BJ (cell line): ENCODE measurements at regions not wholly inside any gene's neighbourhood (a gene's known extent, or its start where the extent isn't known, plus 50 kb on each side); places are given as distances from the start of the nearest gene placed in this dataset.

ENCODE experiments used
- CTCF ChIA-PET: fragments of 350-600 bp; formaldehyde crosslinking; extraction: SDS; loops from one replicate; lab custom pipeline; 2021; ENCODE audit warnings: antibody characterized with exemption, inconsistent platforms; lab: Yijun Ruan, JAX
- POLR2A ChIA-PET: fragments of 300-600 bp; sonication (Branson Sonifier 250); formaldehyde crosslinking; extraction: SDS; loops from one replicate; lab custom pipeline; 2021; ENCODE audit warnings: antibody characterized with exemption; lab: Charles Lee
- DNase-seq: peaks from one replicate; pipeline ENCODE4 v3.0.0-alpha.2; 2011; ENCODE audit warnings: low read depth
- H3K27me3 ChIP-seq: 2 replicates; pipeline ENCODE4 v1.6.0; 2011; ENCODE audit warnings: low read length; ENCODE audit not compliant: control insufficient read depth, insufficient read depth
- H3K36me3 ChIP-seq: 2 replicates; pipeline ENCODE4 v1.5.1; 2011; ENCODE audit warnings: low read length; ENCODE audit not compliant: control insufficient read depth, insufficient read depth
- H3K4me3 ChIP-seq: 2 replicates; pipeline ENCODE4 v1.5.1; 2011; ENCODE audit warnings: low read depth, mild to moderate bottlenecking, control low read depth, low read length
- CTCF ChIP-seq: IDR thresholded peaks from 2 replicates; pipeline ENCODE4 v1.5.1; 2011; ENCODE audit warnings: low read depth, mild to moderate bottlenecking, control low read depth, inconsistent platforms, low read length, moderate library complexity; ENCODE audit not compliant: insufficient read depth

- POLR2A ChIA-PET = no interaction called here
- no peak overlapping the region for H3K4me3 ChIP-seq
- CTCF ChIA-PET = no interaction called here
- DNase-seq = no peak
- peaks cover 9% of the 10 kb centered on the region for H3K36me3 ChIP-seq
- TF ChIP-seq CTCF = no peak
- no peaks in the 10 kb centered on the region for H3K27me3 ChIP-seq
Measured at GRCh38 chr4:20618731-20619130, 81.5 kb upstream of the PACRGL start.

- CTCF ChIA-PET = interaction anchor here (0.7 kb wide), 1 partner anchor 84 kb away, joined by 3 read pairs; no protein-coding TSS in a partner anchor
- TF ChIP-seq CTCF = no peak
- Histone ChIP-seq H3K36me3 (peaks cover 9% of the 10 kb centered on the region), H3K4me3 (no peak overlapping the region), H3K27me3 (no peaks in the 10 kb centered on the region)
- no peak for DNase-seq
- POLR2A ChIA-PET = no interaction called here
Measured at GRCh38 chr4:20621476-20621875, 78.8 kb upstream of the PACRGL start.

- no peak overlapping the region for H3K4me3 ChIP-seq
- ChIA-PET CTCF (interaction anchor here (0.6 to 0.7 kb wide), 3 partner anchors 10 to 61 kb away, joined by 4 read pairs; no protein-coding TSS in a partner anchor), POLR2A (no interaction called here)
- TF ChIP-seq CTCF = no peak
- no peak for DNase-seq
- no peaks in the 10 kb centered on the region for H3K27me3 ChIP-seq
- H3K36me3 ChIP-seq = peaks cover 6% of the 10 kb centered on the region
Measured at GRCh38 chr4:20622701-20623100, 77.6 kb upstream of the PACRGL start.

- ChIA-PET CTCF (no interaction called here), POLR2A (no interaction called here)
- DNase-seq = no peak
- Histone ChIP-seq H3K36me3 (peaks cover 4% of the 10 kb centered on the region), H3K27me3 (no peaks in the 10 kb centered on the region), H3K4me3 (no peak overlapping the region)
- no peak for TF ChIP-seq CTCF
Measured at GRCh38 chr4:20623939-20624338, 76.3 kb upstream of the PACRGL start.

- CTCF ChIA-PET = no interaction called here
- Histone ChIP-seq H3K36me3 (peaks cover 2% of the 10 kb centered on the region; the same call in 1 of the 2 replicates), H3K4me3 (no peak overlapping the region), H3K27me3 (no peaks in the 10 kb centered on the region)
- no peak for TF ChIP-seq CTCF
- POLR2A ChIA-PET = no interaction called here
- DNase-seq = no peak
Measured at GRCh38 chr4:20624793-20625374, 75.4 kb upstream of the PACRGL start.
